Activated CD8-positive, alpha-beta T cell treated with anti-CD3 and anti-CD28 coated beads for 36 hours (primary cell): ENCODE measurements at regions not wholly inside any gene's neighbourhood (a gene's known extent, or its start where the extent isn't known, plus 50 kb on each side); places are given as distances from the start of the nearest gene placed in this dataset.

Experiments
- ATAC-seq: fragments of 200-7000 bp; cut with Tn5 transposase; one replicate; pipeline ENCODE4 v1.10.0; 2021; ENCODE audit warnings: mild to moderate bottlenecking, moderate library complexity
- CTCF ChIA-PET: fragments of 350-600 bp; sonication (Branson Sonifier 250); formaldehyde crosslinking; loops from one replicate; lab custom pipeline; 2021; ENCODE audit warnings: antibody characterized with exemption; lab: Charles Lee
- POLR2A ChIA-PET: fragments of 350-600 bp; sonication (Branson Sonifier 250); formaldehyde crosslinking; loops from one replicate; lab custom pipeline; 2021; ENCODE audit warnings: antibody characterized with exemption; lab: Charles Lee
- DNase-seq: peaks from one replicate; pipeline ENCODE4 v3.0.0-alpha.2; 2020
- H3K27ac Mint-ChIP-seq: one replicate; pipeline ENCODE4 v1.8.0; 2021; ENCODE audit warnings: mild to moderate bottlenecking, mixed read lengths
- H3K27me3 Mint-ChIP-seq: one replicate; pipeline ENCODE4 v1.8.0; 2021; ENCODE audit warnings: mixed read lengths
- H3K36me3 Mint-ChIP-seq: one replicate; pipeline ENCODE4 v1.8.0; 2021; ENCODE audit warnings: low read depth, mixed read lengths
- H3K4me1 Mint-ChIP-seq: one replicate; pipeline ENCODE4 v1.8.0; 2021; ENCODE audit warnings: low read depth, mixed read lengths
- H3K4me3 Mint-ChIP-seq: one replicate; pipeline ENCODE4 v1.8.0; 2021; ENCODE audit warnings: mild to moderate bottlenecking, moderate library complexity, mixed read lengths
- H3K9me3 Mint-ChIP-seq: one replicate; pipeline ENCODE4 v1.8.0; 2021; ENCODE audit warnings: mixed read lengths
- CTCF ChIP-seq: fragments of 200-600 bp; IDR thresholded peaks from one replicate; pipeline ENCODE4 v1.8.0; 2022; ENCODE audit warnings: antibody characterized with exemption, mild to moderate bottlenecking
- intact Hi-C: fragments of 100-400 bp; cut with micrococcal nuclease; formaldehyde crosslinking; loops from one replicate; pipeline ENCODE4 v1.10.0; 2022

- no peak overlapping the region for H3K4me3 Mint-ChIP-seq
- H3K27me3 Mint-ChIP-seq = peaks cover 5% of the 10 kb centered on the region
- intact Hi-C loops = no loop called here
- H3K36me3 Mint-ChIP-seq = no peaks in the 10 kb centered on the region
- H3K9me3 Mint-ChIP-seq = peaks cover 15% of the 10 kb centered on the region
- ATAC-seq = no peak
- POLR2A ChIA-PET = no interaction called here
- no peak for TF ChIP-seq CTCF
- no peak for DNase-seq
- CTCF ChIA-PET = no interaction called here
- no peak overlapping the region for H3K27ac Mint-ChIP-seq
- no peaks in the 10 kb centered on the region for H3K4me1 Mint-ChIP-seq
Measured at GRCh38 chr6:16912756-16913155, 151.5 kb upstream of the ATXN1 start.

- ATAC-seq = no peak
- no peaks in the 10 kb centered on the region for H3K36me3 Mint-ChIP-seq
- no peak for TF ChIP-seq CTCF
- peaks cover 15% of the 10 kb centered on the region for H3K9me3 Mint-ChIP-seq
- H3K27me3 Mint-ChIP-seq = peaks cover 10% of the 10 kb centered on the region
- ChIA-PET CTCF (no interaction called here), POLR2A (no interaction called here)
- intact Hi-C loops = no loop called here
- H3K4me1 Mint-ChIP-seq = no peaks in the 10 kb centered on the region
- DNase-seq = no peak
- H3K27ac Mint-ChIP-seq = no peak overlapping the region
- H3K4me3 Mint-ChIP-seq = no peak overlapping the region
Measured at GRCh38 chr6:16911088-16911487, 149.8 kb upstream of the ATXN1 start.

GRCh38 chr6:16909658-16910360 is 148.5 kb upstream of the ATXN1 start:
- DNase-seq (no peak), ATAC-seq (no peak)
- Mint-ChIP-seq H3K27me3 (peaks cover 14% of the 10 kb centered on the region), H3K9me3 (peaks cover 15% of the 10 kb centered on the region), H3K4me1 (no peaks in the 10 kb centered on the region), H3K36me3 (no peaks in the 10 kb centered on the region), H3K4me3 (no peak overlapping the region), H3K27ac (no peak overlapping the region)
- intact Hi-C loops = no loop called here
- TF ChIP-seq CTCF = no peak
- ChIA-PET CTCF (interaction anchor here (1.0 to 1.6 kb wide), 2 partner anchors 12 to 40 kb away, joined by 3 read pairs; no protein-coding TSS in a partner anchor), POLR2A (no interaction called here)

DNA sequence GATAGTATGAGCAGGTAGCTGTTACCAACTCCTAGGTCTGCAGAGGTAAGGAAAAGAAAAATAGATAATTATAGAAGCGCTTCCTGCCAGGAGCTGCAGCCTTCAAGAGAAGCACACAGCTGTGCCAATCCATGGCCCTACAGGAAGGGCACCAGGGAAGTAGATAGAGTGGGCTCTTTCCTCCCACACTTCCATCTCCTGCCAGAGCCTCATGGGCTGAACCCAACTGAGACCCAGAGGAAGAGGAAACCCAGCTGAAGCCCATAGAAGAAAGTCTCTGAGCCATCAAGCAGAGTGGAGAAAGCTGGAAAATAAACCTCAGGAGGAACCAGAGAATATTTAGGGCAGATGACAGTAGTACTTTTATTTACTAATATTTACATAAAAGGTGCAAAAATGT is 146.7 kb upstream of the ATXN1 start:
- Mint-ChIP-seq H3K36me3 (no peaks in the 10 kb centered on the region), H3K4me1 (no peaks in the 10 kb centered on the region), H3K9me3 (peaks cover 8% of the 10 kb centered on the region), H3K4me3 (no peak overlapping the region), H3K27me3 (peaks cover 21% of the 10 kb centered on the region), H3K27ac (no peak overlapping the region)
- TF ChIP-seq CTCF = no peak
- ChIA-PET POLR2A (no interaction called here), CTCF (interaction anchor here (1.6 kb wide), 1 partner anchor 14 kb away, joined by 3 read pairs; no protein-coding TSS in a partner anchor)
- intact Hi-C loops = no loop called here
- no peak for ATAC-seq
- DNase-seq = no peak

DNA sequence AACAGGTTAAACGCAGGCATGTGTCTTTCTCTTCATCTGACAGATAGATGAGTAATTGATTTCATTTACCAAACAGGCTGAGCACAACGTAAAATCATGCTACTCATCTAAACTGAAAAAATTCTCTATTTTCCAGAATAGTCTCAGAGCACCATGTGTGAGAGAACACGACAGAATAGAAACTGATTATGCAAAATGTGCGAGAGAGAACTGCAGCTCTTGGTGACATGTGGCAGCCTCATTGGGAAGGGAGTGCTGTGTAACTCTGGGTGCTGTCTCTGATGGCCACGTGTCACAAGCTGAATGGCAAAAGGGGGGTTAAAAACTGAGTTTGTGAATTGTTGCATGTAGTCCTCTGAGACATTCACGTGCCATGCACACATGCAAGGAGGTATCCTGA is 143.7 kb upstream of the ATXN1 start:
- POLR2A ChIA-PET = no interaction called here
- intact Hi-C loops = no loop called here
- no peak for TF ChIP-seq CTCF
- DNase-seq (no peak), ATAC-seq (no peak)
- CTCF ChIA-PET = no interaction called here
- Mint-ChIP-seq H3K27ac (no peak overlapping the region), H3K27me3 (peaks cover 22% of the 10 kb centered on the region), H3K36me3 (no peaks in the 10 kb centered on the region), H3K9me3 (no peaks in the 10 kb centered on the region), H3K4me1 (no peaks in the 10 kb centered on the region), H3K4me3 (no peak overlapping the region)
